H1 (cell line): ENCODE measurements at regions not wholly inside any gene's neighbourhood (a gene's known extent, or its start where the extent isn't known, plus 50 kb on each side); places are given as distances from the start of the nearest gene placed in this dataset.

Source experiments
- BACH1 ChIP-seq: IDR thresholded peaks from 2 replicates; pipeline ENCODE4 v1.6.1; 2012; ENCODE audit warnings: low read length, improper control_type of control experiment
- BCL11A ChIP-seq, 2 experiments: IDR thresholded peaks; one replicate each; pipeline ENCODE4 v1.6.1; 2011; ENCODE audit warnings: low read depth in 2 of 2, low read length in 2 of 2, mild to moderate bottlenecking in 2 of 2
- EP300 ChIP-seq, 2 experiments: IDR thresholded peaks; 1 replicate in 1 of 2; 2 replicates in 1 of 2; pipeline ENCODE4 v1.6.1; 2011 to 2012; ENCODE audit warnings: low read depth in 2 of 2, low read length in 2 of 2, mild to moderate bottlenecking in 2 of 2, borderline replicate concordance in 1 of 2, inconsistent platforms in 1 of 2, moderate library complexity in 1 of 2
- FOSL1 ChIP-seq: IDR thresholded peaks from 2 replicates; pipeline ENCODE4 v1.6.1; 2011; ENCODE audit warnings: mild to moderate bottlenecking, low read depth, low read length, moderate library complexity; ENCODE audit not compliant: insufficient read depth
- JUND ChIP-seq: IDR thresholded peaks from 2 replicates; pipeline ENCODE4 v1.6.1; 2011; ENCODE audit warnings: mild to moderate bottlenecking, improper control_type of control experiment, low read length
- PHF8 ChIP-seq: fragments of 200-600 bp; sonication (generic); conservative IDR thresholded peaks from 2 replicates; pipeline ENCODE4 v1.7.1; 2012; ENCODE audit warnings: low read depth, mild to moderate bottlenecking, inconsistent platforms, low read length, moderate library complexity
- SP2 ChIP-seq: IDR thresholded peaks from 2 replicates; pipeline ENCODE4 v1.6.1; 2012; ENCODE audit warnings: mild to moderate bottlenecking, low read length, inconsistent platforms
- SRF ChIP-seq: IDR thresholded peaks from 2 replicates; pipeline ENCODE4 v1.6.1; 2011; ENCODE audit warnings: mild to moderate bottlenecking, low read depth, low read length, moderate library complexity

DNA sequence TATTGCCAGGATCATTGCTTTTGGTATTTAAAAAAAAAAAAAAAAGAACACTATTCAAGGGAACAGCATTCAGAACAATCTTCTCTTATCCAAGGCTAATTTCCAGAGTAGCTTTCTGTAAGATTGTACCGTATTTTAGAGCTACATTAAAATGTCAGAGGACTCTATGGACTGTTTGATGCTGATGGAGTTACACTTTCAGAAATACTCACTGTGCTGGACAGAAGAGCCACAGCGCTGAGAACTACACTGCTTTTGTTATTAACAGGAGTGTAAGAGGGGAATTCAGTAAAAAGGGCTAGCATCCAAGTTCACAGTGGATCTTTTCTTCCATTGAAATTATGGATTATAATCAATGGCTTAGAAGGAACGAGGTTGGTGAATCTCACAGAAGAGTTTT, 247.7 kb downstream of the AHR start (continued):
- TF ChIP-seq FOSL1, result no peak
- TF ChIP-seq JUND, result no peak
- no peak for TF ChIP-seq PHF8
- TF ChIP-seq BCL11A (IDR thresholded peaks at IDR 0.05; ENCODE audit: low read depth in 2 of 2, low read length in 2 of 2), result no peak
- TF ChIP-seq SRF, result no peak
- TF ChIP-seq SP2, result no peak
- no peak for TF ChIP-seq EP300 (IDR thresholded peaks at IDR 0.05; ENCODE audit: borderline replicate concordance in 1 of 2, low read depth in 2 of 2, low read length in 2 of 2)
- TF ChIP-seq BACH1, result no peak
